HG03354 (cell line): ENCODE measurements at regions not wholly inside any gene's neighbourhood (a gene's known extent, or its start where the extent isn't known, plus 50 kb on each side); places are given as distances from the start of the nearest gene placed in this dataset.

Experiments
- ATAC-seq: cut with Tn5 transposase; IDR thresholded peaks from one replicate; pipeline ENCODE4 v1.9.1; 2021; ENCODE audit warnings: mild to moderate bottlenecking; ENCODE audit not compliant: unreplicated experiment, poor library complexity, severe bottlenecking

GRCh38 chr21:24163539-24163938 lies 1443.7 kb downstream of the MRPL39 start:
- no peak for ATAC-seq

GRCh38 chr21:24160528-24160927 lies 1446.8 kb downstream of the MRPL39 start:
- no peak for ATAC-seq

- no peak for ATAC-seq
Observed at GRCh38 chr21:24153137-24153536, 1454.1 kb downstream of the MRPL39 start.

- ATAC-seq: no peak
Observed at GRCh38 chr21:24150753-24151152, 1456.5 kb downstream of the MRPL39 start.

- no peak for ATAC-seq
Observed at GRCh38 chr21:24148461-24148860, 1458.8 kb downstream of the MRPL39 start.

GRCh38 chr21:24147674-24148073 lies 1459.6 kb downstream of the MRPL39 start:
- ATAC-seq: no peak

- ATAC-seq: no peak
Observed at GRCh38 chr21:24131056-24131455, 1476.2 kb downstream of the MRPL39 start.

- no peak for ATAC-seq
Observed at GRCh38 chr21:24127651-24128050, 1479.6 kb downstream of the MRPL39 start.

- no peak for ATAC-seq
Observed at GRCh38 chr21:24123785-24124184, 1483.5 kb downstream of the MRPL39 start.

- ATAC-seq: no peak
Observed at GRCh38 chr21:24118738-24119459, 1488.4 kb downstream of the MRPL39 start.

GRCh38 chr21:24115141-24115540 lies 1492.1 kb downstream of the MRPL39 start:
- no peak for ATAC-seq

GRCh38 chr21:24112020-24112419 lies 1495.3 kb downstream of the MRPL39 start:
- no peak for ATAC-seq

- no peak for ATAC-seq
Observed at GRCh38 chr21:24110846-24111245, 1496.4 kb downstream of the MRPL39 start.

- ATAC-seq: no peak
Observed at GRCh38 chr21:24097181-24097580, 1510.1 kb downstream of the MRPL39 start.

GRCh38 chr21:24096651-24097050 lies 1510.6 kb downstream of the MRPL39 start:
- no peak for ATAC-seq

- no peak for ATAC-seq
Observed at GRCh38 chr21:24093032-24093431, 1514.2 kb downstream of the MRPL39 start.

- no peak for ATAC-seq
Observed at GRCh38 chr21:24076179-24076578, 1531.1 kb downstream of the MRPL39 start.

- ATAC-seq: no peak
Observed at GRCh38 chr21:24055696-24056095, 1551.6 kb downstream of the MRPL39 start.

GRCh38 chr21:24050231-24050630 lies 1557.0 kb downstream of the MRPL39 start:
- ATAC-seq: no peak

- ATAC-seq: no peak
Observed at GRCh38 chr21:24046829-24047443, 1560.3 kb downstream of the MRPL39 start.

GRCh38 chr21:24045775-24046215 lies 1561.5 kb downstream of the MRPL39 start:
- no peak for ATAC-seq
